ENCODE measurements at regions not wholly inside any gene's neighbourhood (a gene's known extent, or its start where the extent isn't known, plus 50 kb on each side); places are given as distances from the start of the nearest gene placed in this dataset.

DNA sequence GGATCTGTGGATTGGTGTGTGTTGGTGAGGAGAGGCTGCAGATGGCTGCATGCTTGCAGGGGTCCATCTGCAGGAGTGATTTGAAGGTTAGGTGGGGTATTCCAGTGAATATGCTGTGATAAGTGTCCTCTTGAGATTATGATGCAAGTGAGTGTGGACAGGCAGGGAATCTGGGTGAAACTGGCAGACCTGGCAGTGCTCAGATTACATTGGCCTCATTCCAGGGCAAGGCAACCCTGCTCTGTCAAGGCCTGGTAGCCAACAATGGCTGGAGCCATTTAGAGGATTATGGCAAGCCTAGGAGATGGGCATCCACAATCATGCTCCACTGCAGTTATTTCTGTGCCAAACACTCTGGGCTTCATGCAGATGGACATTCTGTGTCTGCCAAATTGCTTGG is 113.9 kb downstream of the RTL3 start:
- Histone ChIP-seq H3K36me3 (ENCODE audit: control insufficient read depth, insufficient read depth, low read length) (no peaks in the 10 kb centered on the region), H3K27me3 (replicated peaks; ENCODE audit: control insufficient read depth, insufficient read depth, low read length, poor library complexity, severe bottlenecking) (no peaks in the 10 kb centered on the region), H3K4me1 (ENCODE audit: control insufficient read depth, insufficient read depth, low read length, poor library complexity, severe bottlenecking) (no peaks in the 10 kb centered on the region), H3K4me3 (ENCODE audit: insufficient read depth, low read depth, low read length, poor library complexity, severe bottlenecking) (no peak overlapping the region), H3K9me3 (ENCODE audit: control insufficient read depth, low read length) (no peaks in the 10 kb centered on the region), H3K27ac (ENCODE audit: insufficient read depth, low read length, poor library complexity, severe bottlenecking) (no peak overlapping the region)
- DNase-seq = no peak

DNA sequence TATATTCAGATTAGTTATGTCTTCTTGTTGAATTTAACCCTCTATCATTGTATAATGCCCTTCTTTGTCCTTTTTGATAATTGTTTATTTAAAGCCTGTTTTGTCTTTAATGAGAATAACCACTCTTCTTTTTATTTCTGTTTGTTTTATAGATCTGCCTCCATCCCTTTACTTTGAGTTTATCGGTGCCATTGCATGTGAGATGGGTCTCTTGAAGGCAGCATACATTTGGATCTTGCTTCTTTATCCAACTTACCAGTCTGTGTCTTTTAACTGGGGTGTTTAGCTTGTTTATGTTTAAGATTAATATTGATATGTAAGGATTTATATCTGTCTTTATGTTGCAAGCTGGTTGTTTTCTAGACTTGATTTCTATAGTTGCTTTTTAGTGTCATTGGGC is 115.8 kb downstream of the RTL3 start:
- no peak overlapping the region for H3K4me3 ChIP-seq (ENCODE audit: insufficient read depth, low read depth, low read length, poor library complexity, severe bottlenecking)
- no peaks in the 10 kb centered on the region for H3K4me1 ChIP-seq (ENCODE audit: control insufficient read depth, insufficient read depth, low read length, poor library complexity, severe bottlenecking)
- DNase-seq = no peak
- no peak overlapping the region for H3K27ac ChIP-seq (ENCODE audit: insufficient read depth, low read length, poor library complexity, severe bottlenecking)
- H3K9me3 ChIP-seq (ENCODE audit: control insufficient read depth, low read length) = no peaks in the 10 kb centered on the region
- no peaks in the 10 kb centered on the region for H3K27me3 ChIP-seq (replicated peaks; ENCODE audit: control insufficient read depth, insufficient read depth, low read length, poor library complexity, severe bottlenecking)
- no peaks in the 10 kb centered on the region for H3K36me3 ChIP-seq (ENCODE audit: control insufficient read depth, insufficient read depth, low read length)

DNA sequence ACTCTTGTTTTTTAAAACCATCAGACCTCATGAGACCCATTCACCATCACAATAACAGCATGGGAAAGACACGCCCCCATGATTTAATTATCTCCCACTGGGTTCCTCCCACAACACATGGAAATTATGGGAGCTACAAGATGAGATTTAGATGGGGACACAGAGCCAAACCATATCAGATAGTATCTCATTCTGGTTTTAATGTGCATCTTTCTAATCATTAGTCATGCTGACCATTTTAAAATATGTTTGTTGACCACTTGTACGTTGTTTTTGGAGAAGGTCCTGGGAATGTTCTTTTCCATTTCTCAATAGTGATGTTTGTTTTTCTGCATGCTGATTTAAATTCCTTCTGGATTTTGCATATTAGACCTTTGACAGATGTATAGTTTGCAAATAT is 119.0 kb downstream of the RTL3 start:
- H3K27ac ChIP-seq (ENCODE audit: insufficient read depth, low read length, poor library complexity, severe bottlenecking) = no peak overlapping the region
- no peaks in the 10 kb centered on the region for H3K36me3 ChIP-seq (ENCODE audit: control insufficient read depth, insufficient read depth, low read length)
- H3K27me3 ChIP-seq (replicated peaks; ENCODE audit: control insufficient read depth, insufficient read depth, low read length, poor library complexity, severe bottlenecking) = no peaks in the 10 kb centered on the region
- H3K9me3 ChIP-seq (ENCODE audit: control insufficient read depth, low read length) = no peaks in the 10 kb centered on the region
- no peaks in the 10 kb centered on the region for H3K4me1 ChIP-seq (ENCODE audit: control insufficient read depth, insufficient read depth, low read length, poor library complexity, severe bottlenecking)
- no peak overlapping the region for H3K4me3 ChIP-seq (ENCODE audit: insufficient read depth, low read depth, low read length, poor library complexity, severe bottlenecking)
- no peak for DNase-seq

DNA sequence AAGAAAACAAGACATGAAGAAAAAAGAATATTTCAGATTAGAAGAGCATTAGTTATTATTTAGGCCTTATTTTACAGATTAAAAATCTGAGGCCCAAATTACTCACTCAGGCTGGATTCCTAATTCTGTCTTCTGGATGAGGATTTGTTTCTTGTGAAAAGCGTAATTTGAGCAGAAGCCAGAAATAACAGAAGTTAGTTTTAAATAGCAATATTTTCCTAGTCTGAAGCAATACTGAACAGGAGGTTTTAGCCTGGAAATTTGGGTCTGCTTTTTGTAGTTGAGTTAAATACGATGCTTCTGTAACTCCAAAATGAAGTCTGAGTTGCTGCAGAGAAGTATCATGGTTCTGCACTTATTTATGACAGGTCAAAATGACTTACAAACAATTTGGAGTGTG is 124.9 kb downstream of the RTL3 start:
- DNase-seq = no peak
- no peak overlapping the region for H3K27ac ChIP-seq (ENCODE audit: insufficient read depth, low read length, poor library complexity, severe bottlenecking)
- no peaks in the 10 kb centered on the region for H3K9me3 ChIP-seq (ENCODE audit: control insufficient read depth, low read length)

DNA sequence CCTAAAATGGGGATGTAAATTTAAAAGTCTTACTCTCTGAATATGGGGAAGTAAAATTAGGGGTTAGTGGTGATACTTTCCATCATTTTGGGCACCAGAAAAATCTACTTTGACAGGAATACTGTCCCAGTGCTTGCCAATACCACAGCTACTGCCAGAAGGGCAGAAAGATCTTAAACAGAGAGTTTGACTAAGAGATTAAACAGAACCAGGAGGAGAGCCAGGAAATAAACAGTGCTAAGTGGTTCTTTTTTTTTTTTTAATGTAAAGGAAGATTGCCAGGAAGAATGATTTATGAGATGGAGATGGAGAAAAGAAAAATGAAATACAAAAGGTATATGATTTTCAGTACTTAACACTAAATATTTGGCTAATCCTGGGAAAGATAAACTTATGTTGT is 126.8 kb downstream of the RTL3 start:
- Histone ChIP-seq H3K9me3 (ENCODE audit: control insufficient read depth, low read length) (no peaks in the 10 kb centered on the region), H3K4me3 (ENCODE audit: insufficient read depth, low read depth, low read length, poor library complexity, severe bottlenecking) (no peak overlapping the region), H3K27ac (ENCODE audit: insufficient read depth, low read length, poor library complexity, severe bottlenecking) (no peak overlapping the region)

More for the DNA sequence above, 124.9 kb downstream of the RTL3 start:
- H3K36me3 ChIP-seq (ENCODE audit: control insufficient read depth, insufficient read depth, low read length) = no peaks in the 10 kb centered on the region
- no peaks in the 10 kb centered on the region for H3K27me3 ChIP-seq (replicated peaks; ENCODE audit: control insufficient read depth, insufficient read depth, low read length, poor library complexity, severe bottlenecking)
- H3K4me1 ChIP-seq (ENCODE audit: control insufficient read depth, insufficient read depth, low read length, poor library complexity, severe bottlenecking) = no peaks in the 10 kb centered on the region
- no peak overlapping the region for H3K4me3 ChIP-seq (ENCODE audit: insufficient read depth, low read depth, low read length, poor library complexity, severe bottlenecking)

DNA sequence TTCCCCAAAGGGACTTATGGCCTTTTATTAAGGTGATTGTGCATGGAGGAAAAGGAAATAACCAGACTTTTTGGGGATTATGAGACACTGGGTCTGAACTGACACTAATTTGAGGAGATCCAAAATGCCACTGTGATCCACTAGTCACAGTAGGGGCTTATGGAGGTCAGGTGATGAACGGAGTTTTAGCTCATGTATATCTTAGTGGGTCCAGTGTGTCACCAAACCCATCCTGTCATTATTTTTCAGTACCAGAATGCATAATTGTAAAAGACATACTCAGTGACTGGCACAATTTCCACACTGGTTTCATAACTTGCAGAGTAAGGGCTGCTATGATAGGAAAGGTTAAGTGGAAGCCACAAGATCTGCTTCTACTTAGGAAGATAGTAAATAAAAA is 131.3 kb downstream of the RTL3 start:
- Histone ChIP-seq H3K4me3 (ENCODE audit: insufficient read depth, low read depth, low read length, poor library complexity, severe bottlenecking) (no peak overlapping the region), H3K9me3 (ENCODE audit: control insufficient read depth, low read length) (no peaks in the 10 kb centered on the region), H3K4me1 (ENCODE audit: control insufficient read depth, insufficient read depth, low read length, poor library complexity, severe bottlenecking) (no peaks in the 10 kb centered on the region), H3K27ac (ENCODE audit: insufficient read depth, low read length, poor library complexity, severe bottlenecking) (no peak overlapping the region), H3K36me3 (ENCODE audit: control insufficient read depth, insufficient read depth, low read length) (no peaks in the 10 kb centered on the region), H3K27me3 (replicated peaks; ENCODE audit: control insufficient read depth, insufficient read depth, low read length, poor library complexity, severe bottlenecking) (no peaks in the 10 kb centered on the region)
- DNase-seq = no peak

More for the DNA sequence above, 126.8 kb downstream of the RTL3 start:
- H3K4me1 ChIP-seq (ENCODE audit: control insufficient read depth, insufficient read depth, low read length, poor library complexity, severe bottlenecking) = no peaks in the 10 kb centered on the region
- no peak for DNase-seq
- H3K36me3 ChIP-seq (ENCODE audit: control insufficient read depth, insufficient read depth, low read length) = no peaks in the 10 kb centered on the region
- no peaks in the 10 kb centered on the region for H3K27me3 ChIP-seq (replicated peaks; ENCODE audit: control insufficient read depth, insufficient read depth, low read length, poor library complexity, severe bottlenecking)

DNA sequence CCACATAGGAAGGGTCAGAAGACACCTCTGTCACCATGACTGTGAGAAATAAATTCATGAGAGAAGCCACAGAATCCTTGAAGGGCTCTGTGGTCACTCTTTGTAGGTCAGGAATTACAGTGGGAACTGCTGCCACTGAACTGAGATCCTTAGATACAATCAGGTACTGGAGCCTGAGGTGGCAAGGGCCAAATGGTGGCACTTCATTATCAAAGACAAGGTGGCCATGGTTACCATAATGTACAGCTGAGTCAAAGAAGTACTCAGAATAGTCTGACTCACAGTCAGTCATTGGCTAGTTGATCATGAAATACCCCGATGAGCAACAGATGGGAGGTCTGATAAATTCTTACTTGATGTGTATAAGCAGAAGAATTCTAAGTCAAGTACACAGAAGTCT is 131.9 kb downstream of the RTL3 start:
- H3K36me3 ChIP-seq (ENCODE audit: control insufficient read depth, insufficient read depth, low read length) = no peaks in the 10 kb centered on the region
- no peak overlapping the region for H3K27ac ChIP-seq (ENCODE audit: insufficient read depth, low read length, poor library complexity, severe bottlenecking)
- no peaks in the 10 kb centered on the region for H3K4me1 ChIP-seq (ENCODE audit: control insufficient read depth, insufficient read depth, low read length, poor library complexity, severe bottlenecking)
- no peak for DNase-seq
- H3K9me3 ChIP-seq (ENCODE audit: control insufficient read depth, low read length) = no peaks in the 10 kb centered on the region
- H3K4me3 ChIP-seq (ENCODE audit: insufficient read depth, low read depth, low read length, poor library complexity, severe bottlenecking) = no peak overlapping the region
- no peaks in the 10 kb centered on the region for H3K27me3 ChIP-seq (replicated peaks; ENCODE audit: control insufficient read depth, insufficient read depth, low read length, poor library complexity, severe bottlenecking)

DNA sequence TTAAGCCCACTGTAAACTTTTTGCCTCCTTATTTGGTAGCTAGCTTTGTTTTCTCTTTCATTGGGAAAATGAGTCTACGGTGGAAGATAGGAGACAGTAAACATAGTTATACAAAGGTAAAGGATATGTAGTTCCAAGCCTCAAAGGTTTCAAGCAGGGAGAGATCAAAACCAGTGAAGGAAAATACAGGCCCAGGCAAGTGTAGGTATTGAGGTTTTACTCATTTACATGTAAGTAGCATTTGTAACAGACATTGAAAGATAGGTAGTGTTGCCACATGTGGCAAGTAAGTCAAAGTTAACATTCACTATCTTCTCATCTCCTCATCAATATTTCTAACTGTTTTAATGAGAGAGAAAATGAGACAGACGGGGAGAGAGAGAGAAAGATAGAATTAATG is 136.5 kb downstream of the RTL3 start:
- Histone ChIP-seq H3K36me3 (ENCODE audit: control insufficient read depth, insufficient read depth, low read length) (no peaks in the 10 kb centered on the region), H3K27me3 (replicated peaks; ENCODE audit: control insufficient read depth, insufficient read depth, low read length, poor library complexity, severe bottlenecking) (no peaks in the 10 kb centered on the region), H3K4me1 (ENCODE audit: control insufficient read depth, insufficient read depth, low read length, poor library complexity, severe bottlenecking) (peaks cover 5% of the 10 kb centered on the region), H3K9me3 (ENCODE audit: control insufficient read depth, low read length) (no peaks in the 10 kb centered on the region), H3K4me3 (ENCODE audit: insufficient read depth, low read depth, low read length, poor library complexity, severe bottlenecking) (no peak overlapping the region), H3K27ac (ENCODE audit: insufficient read depth, low read length, poor library complexity, severe bottlenecking) (no peak overlapping the region)
- DNase-seq = no peak

DNA sequence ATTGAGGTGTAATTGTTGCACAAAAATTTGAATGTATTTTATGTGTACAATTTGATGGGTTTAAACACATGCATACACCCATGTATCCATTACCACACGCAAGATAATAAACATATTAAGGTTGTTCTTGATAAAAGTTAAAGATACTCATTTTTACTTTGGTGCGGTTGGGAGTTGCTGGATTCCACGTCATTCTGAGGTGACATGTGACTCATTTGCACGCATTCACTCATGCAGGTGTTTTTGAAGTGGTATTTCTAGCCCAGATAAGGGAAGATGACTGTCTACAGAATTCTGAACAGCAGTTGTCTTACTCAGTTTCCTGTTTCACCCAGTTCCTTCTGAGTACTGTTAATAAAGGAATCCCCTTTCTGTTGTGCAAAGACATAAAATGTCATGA is 142.0 kb downstream of the RTL3 start:
- peaks cover 17% of the 10 kb centered on the region for H3K4me1 ChIP-seq (ENCODE audit: control insufficient read depth, insufficient read depth, low read length, poor library complexity, severe bottlenecking)
- peak overlapping the region; percentile 62 for H3K27ac ChIP-seq (ENCODE audit: insufficient read depth, low read length, poor library complexity, severe bottlenecking)
- peak; percentile 40 to 60 (median 48) for DNase-seq
- H3K27me3 ChIP-seq (replicated peaks; ENCODE audit: control insufficient read depth, insufficient read depth, low read length, poor library complexity, severe bottlenecking) = no peaks in the 10 kb centered on the region
- H3K36me3 ChIP-seq (ENCODE audit: control insufficient read depth, insufficient read depth, low read length) = no peaks in the 10 kb centered on the region
- H3K9me3 ChIP-seq (ENCODE audit: control insufficient read depth, low read length) = no peaks in the 10 kb centered on the region
- no peak overlapping the region for H3K4me3 ChIP-seq (ENCODE audit: insufficient read depth, low read depth, low read length, poor library complexity, severe bottlenecking)

DNA sequence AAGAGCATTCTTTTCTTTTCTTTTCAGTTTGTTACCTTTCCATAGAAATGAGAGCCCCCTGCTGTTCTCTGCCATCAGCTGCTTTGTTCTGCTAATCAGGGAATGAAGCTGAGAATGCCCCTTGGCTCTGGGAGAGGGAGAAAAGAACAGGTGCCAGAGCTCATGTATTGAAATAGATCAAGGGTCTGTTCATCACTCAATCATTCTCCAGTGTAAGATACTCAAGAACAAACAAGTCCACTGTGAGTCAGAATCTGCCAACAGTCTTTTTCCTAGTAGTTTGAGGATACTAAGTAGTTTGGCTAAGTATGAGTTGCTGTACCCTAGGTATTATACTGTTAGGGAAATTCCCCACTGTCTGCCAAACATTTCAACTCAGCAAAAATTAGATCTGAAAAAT is 144.3 kb downstream of the RTL3 start:
- no peaks in the 10 kb centered on the region for H3K9me3 ChIP-seq (ENCODE audit: control insufficient read depth, low read length)
- H3K27me3 ChIP-seq (replicated peaks; ENCODE audit: control insufficient read depth, insufficient read depth, low read length, poor library complexity, severe bottlenecking) = no peaks in the 10 kb centered on the region
- no peak for DNase-seq
- H3K27ac ChIP-seq (ENCODE audit: insufficient read depth, low read length, poor library complexity, severe bottlenecking) = peak overlapping the region; percentile 26
- peaks cover 17% of the 10 kb centered on the region for H3K4me1 ChIP-seq (ENCODE audit: control insufficient read depth, insufficient read depth, low read length, poor library complexity, severe bottlenecking)
- no peak overlapping the region for H3K4me3 ChIP-seq (ENCODE audit: insufficient read depth, low read depth, low read length, poor library complexity, severe bottlenecking)
- no peaks in the 10 kb centered on the region for H3K36me3 ChIP-seq (ENCODE audit: control insufficient read depth, insufficient read depth, low read length)

Measured in effector memory CD4-positive, alpha-beta T cell (primary cell).